Fibroblast of lung (primary cell): ENCODE measurements at regions not wholly inside any gene's neighbourhood (a gene's known extent, or its start where the extent isn't known, plus 50 kb on each side); places are given as distances from the start of the nearest gene placed in this dataset.

ENCODE experiments used
- DNase-seq, 2 donors: peaks; one replicate each; pipeline versions ENCODE4 v3.0.0 to v3.0.0-alpha.2; 2010; ENCODE audit warnings: low read depth in 2 of 2
- H2AFZ ChIP-seq: 2 replicates; pipeline ENCODE4 v1.5.1; 2012; ENCODE audit warnings: low read length, control low read depth, inconsistent platforms
- H3K27ac ChIP-seq: 2 replicates; pipeline ENCODE4 v1.5.1; 2011; ENCODE audit warnings: low read length, control low read depth; ENCODE audit not compliant: insufficient read depth
- H3K27me3 ChIP-seq: 2 replicates; pipeline ENCODE4 v1.5.1; 2011; ENCODE audit warnings: mild to moderate bottlenecking, low read length; ENCODE audit not compliant: control insufficient read depth, insufficient read depth
- H3K36me3 ChIP-seq: 2 replicates; pipeline ENCODE4 v1.5.1; 2011; ENCODE audit warnings: low read length; ENCODE audit not compliant: control insufficient read depth, insufficient read depth
- H3K4me1 ChIP-seq: 2 replicates; pipeline ENCODE4 v1.5.1; 2011; ENCODE audit warnings: low read length; ENCODE audit not compliant: control insufficient read depth, insufficient read depth; ENCODE audit errors: extremely low read depth
- H3K4me2 ChIP-seq: 2 replicates; pipeline ENCODE4 v1.5.1; 2011; ENCODE audit warnings: low read length, control low read depth; ENCODE audit not compliant: insufficient read depth; ENCODE audit errors: extremely low read depth
- H3K4me3 ChIP-seq, 4 experiments: fragments of 200-600 bp in 1 of 4; sonication (generic) in 1 of 4; replicated peaks in 1 of 4; 2 replicates each; pipeline ENCODE4 v1.5.1; 2011 to 2016; ENCODE audit warnings: low read length in 4 of 4, low read depth in 3 of 4, mild to moderate bottlenecking in 3 of 4, control low read depth in 2 of 4, inconsistent platforms in 1 of 4, mixed read lengths in 1 of 4; ENCODE audit not compliant: insufficient read depth in 1 of 4; ENCODE audit errors: control extremely low read depth in 1 of 4
- H3K79me2 ChIP-seq: 2 replicates; pipeline ENCODE4 v1.5.1; 2012; ENCODE audit warnings: mild to moderate bottlenecking, low read length, inconsistent platforms; ENCODE audit not compliant: control insufficient read depth, insufficient read depth
- H3K9ac ChIP-seq: 2 replicates; pipeline ENCODE4 v1.5.1; 2011; ENCODE audit warnings: mild to moderate bottlenecking, low read length, control low read depth; ENCODE audit not compliant: insufficient read depth
- H3K9me3 ChIP-seq: 2 replicates; pipeline ENCODE4 v1.5.1; 2012; ENCODE audit warnings: low read depth, low read length; ENCODE audit not compliant: control insufficient read depth, insufficient read depth
- H4K20me1 ChIP-seq: 2 replicates; pipeline ENCODE4 v1.5.1; 2011; ENCODE audit warnings: low read length; ENCODE audit not compliant: control insufficient read depth, insufficient read depth; ENCODE audit errors: extremely low read depth
- EZH2 ChIP-seq: IDR thresholded peaks from 2 replicates; pipeline ENCODE4 v1.5.1; 2012; ENCODE audit warnings: low read length, control low read depth, mild to moderate bottlenecking; ENCODE audit errors: missing control alignments
- TF ChIP-seq, protein P1 (sequence below), 2 donors: IDR thresholded peaks in 1 of 2; conservative IDR thresholded peaks in 1 of 2; 1 replicate in 1 of 2; 2 replicates in 1 of 2; pipeline ENCODE4 v1.5.1; 2011 to 2012; ENCODE audit warnings: low read length in 2 of 2, control low read depth in 1 of 2, inconsistent platforms in 1 of 2, low read depth in 1 of 2, mild to moderate bottlenecking in 1 of 2

DNA sequence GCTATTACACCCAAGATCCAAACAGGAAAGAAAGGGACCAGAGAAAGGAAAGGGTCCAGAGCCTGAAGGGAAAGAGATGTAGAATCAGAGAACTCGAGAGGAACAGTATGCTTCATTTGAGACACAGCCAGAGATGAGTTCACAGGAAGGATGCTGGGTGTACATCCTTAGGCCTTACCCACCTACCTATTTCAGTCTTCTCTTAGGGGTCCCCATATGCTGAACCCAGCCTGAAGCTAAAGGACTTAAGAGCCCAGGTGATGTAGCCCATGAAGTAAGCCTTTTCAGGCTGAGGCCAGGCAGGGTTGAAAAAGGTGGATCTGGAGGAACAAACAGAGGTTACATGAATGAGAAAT is 338.0 kb upstream of the KCNH8 start:
- H3K27ac ChIP-seq: no peak overlapping the region
- no peak overlapping the region for H3K4me3 ChIP-seq
- no peaks in the 10 kb centered on the region for H3K79me2 ChIP-seq
- DNase-seq: no peak
- no peak overlapping the region for H3K4me2 ChIP-seq
- H3K36me3 ChIP-seq: no peaks in the 10 kb centered on the region
- TF ChIP-seq, protein P1, sequence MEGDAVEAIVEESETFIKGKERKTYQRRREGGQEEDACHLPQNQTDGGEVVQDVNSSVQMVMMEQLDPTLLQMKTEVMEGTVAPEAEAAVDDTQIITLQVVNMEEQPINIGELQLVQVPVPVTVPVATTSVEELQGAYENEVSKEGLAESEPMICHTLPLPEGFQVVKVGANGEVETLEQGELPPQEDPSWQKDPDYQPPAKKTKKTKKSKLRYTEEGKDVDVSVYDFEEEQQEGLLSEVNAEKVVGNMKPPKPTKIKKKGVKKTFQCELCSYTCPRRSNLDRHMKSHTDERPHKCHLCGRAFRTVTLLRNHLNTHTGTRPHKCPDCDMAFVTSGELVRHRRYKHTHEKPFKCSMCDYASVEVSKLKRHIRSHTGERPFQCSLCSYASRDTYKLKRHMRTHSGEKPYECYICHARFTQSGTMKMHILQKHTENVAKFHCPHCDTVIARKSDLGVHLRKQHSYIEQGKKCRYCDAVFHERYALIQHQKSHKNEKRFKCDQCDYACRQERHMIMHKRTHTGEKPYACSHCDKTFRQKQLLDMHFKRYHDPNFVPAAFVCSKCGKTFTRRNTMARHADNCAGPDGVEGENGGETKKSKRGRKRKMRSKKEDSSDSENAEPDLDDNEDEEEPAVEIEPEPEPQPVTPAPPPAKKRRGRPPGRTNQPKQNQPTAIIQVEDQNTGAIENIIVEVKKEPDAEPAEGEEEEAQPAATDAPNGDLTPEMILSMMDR (conservative IDR thresholded peaks at IDR 0.05 in 1 of 2, IDR thresholded peaks at IDR 0.05 in 1 of 2; ENCODE audit: low read depth in 1 of 2, low read length in 2 of 2): no peak
- no peak for TF ChIP-seq EZH2
- no peaks in the 10 kb centered on the region for H4K20me1 ChIP-seq
- H3K9ac ChIP-seq: no peak overlapping the region
- no peak overlapping the region for H2AFZ ChIP-seq
- no peaks in the 10 kb centered on the region for H3K9me3 ChIP-seq
- no peaks in the 10 kb centered on the region for H3K4me1 ChIP-seq
- no peaks in the 10 kb centered on the region for H3K27me3 ChIP-seq

DNA sequence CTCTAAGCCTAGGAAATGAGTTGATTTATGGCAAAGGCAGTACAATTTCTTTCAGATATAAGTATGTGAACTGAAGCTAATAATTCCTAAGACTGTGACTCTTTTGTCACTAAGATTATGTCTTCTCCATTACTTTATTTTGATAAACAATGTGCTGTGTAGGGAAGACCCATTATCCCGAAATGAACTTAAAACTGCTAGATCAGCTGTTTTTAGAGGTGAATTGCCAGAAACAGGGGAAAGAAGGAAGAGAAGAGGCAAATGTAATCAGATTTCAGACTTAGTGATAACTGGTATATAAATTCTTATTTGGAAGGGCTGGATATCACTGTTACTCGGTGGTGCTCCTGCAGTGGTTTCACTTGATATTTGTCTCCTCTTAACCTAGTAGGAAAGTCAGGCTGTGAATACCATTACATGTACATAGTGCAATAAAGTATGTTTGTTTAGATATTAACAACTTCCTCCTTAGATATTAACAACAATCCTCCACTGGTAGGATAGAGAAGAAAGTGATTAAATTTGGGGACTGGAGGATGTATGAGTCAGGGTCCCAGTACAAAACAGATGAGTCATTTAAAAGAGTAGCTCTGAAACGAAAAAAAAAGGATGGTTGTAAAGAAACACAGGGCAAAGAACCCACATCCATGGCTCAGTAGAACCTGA is 338.5 kb upstream of the KCNH8 start:
- Histone ChIP-seq H2AFZ (no peak overlapping the region), H4K20me1 (no peaks in the 10 kb centered on the region), H3K27me3 (no peaks in the 10 kb centered on the region), H3K27ac (no peak overlapping the region), H3K79me2 (no peaks in the 10 kb centered on the region), H3K36me3 (no peaks in the 10 kb centered on the region), H3K4me3 (no peak overlapping the region), H3K9me3 (no peaks in the 10 kb centered on the region), H3K4me2 (no peak overlapping the region), H3K4me1 (no peaks in the 10 kb centered on the region), H3K9ac (no peak overlapping the region)
- TF ChIP-seq EZH2: no peak
- TF ChIP-seq, protein P1 (conservative IDR thresholded peaks at IDR 0.05 in 1 of 2, IDR thresholded peaks at IDR 0.05 in 1 of 2; ENCODE audit: low read depth in 1 of 2, low read length in 2 of 2): no peak
- DNase-seq: no peak

DNA sequence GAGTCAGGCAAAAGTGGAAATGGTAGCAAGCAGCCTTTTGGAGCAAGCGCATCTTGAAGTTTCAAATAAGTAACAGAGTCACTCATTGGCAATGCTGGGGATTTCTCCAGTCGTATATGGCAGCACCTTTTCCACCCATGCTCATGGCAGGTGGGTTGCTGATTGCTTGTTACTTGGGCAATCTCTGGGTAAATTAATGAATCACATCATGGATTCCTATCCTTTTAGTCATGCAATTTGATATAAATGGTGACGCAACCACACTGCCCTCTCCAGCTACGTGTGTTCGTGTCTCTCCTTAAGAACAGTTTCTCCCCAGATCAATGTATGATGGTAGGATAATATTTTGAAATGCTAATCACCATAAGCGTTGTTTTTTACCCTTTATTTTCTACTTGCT is 339.9 kb upstream of the KCNH8 start:
- peak in 1 of 2 donors; percentile 2 for DNase-seq

More for the DNA sequence above, 339.9 kb upstream of the KCNH8 start:
- no peaks in the 10 kb centered on the region for H3K9me3 ChIP-seq
- H3K4me2 ChIP-seq: no peak overlapping the region
- no peak overlapping the region for H3K27ac ChIP-seq
- no peak for TF ChIP-seq EZH2
- TF ChIP-seq, protein P1 (conservative IDR thresholded peaks at IDR 0.05 in 1 of 2, IDR thresholded peaks at IDR 0.05 in 1 of 2; ENCODE audit: low read depth in 1 of 2, low read length in 2 of 2): no peak
- H3K27me3 ChIP-seq: no peaks in the 10 kb centered on the region
- no peak overlapping the region for H3K9ac ChIP-seq
- no peaks in the 10 kb centered on the region for H3K4me1 ChIP-seq
- no peak overlapping the region for H2AFZ ChIP-seq
- no peaks in the 10 kb centered on the region for H3K36me3 ChIP-seq
- H4K20me1 ChIP-seq: no peaks in the 10 kb centered on the region
- no peak overlapping the region for H3K4me3 ChIP-seq
- no peaks in the 10 kb centered on the region for H3K79me2 ChIP-seq
